ENCODE measurements at regions not wholly inside any gene's neighbourhood (a gene's known extent, or its start where the extent isn't known, plus 50 kb on each side); places are given as distances from the start of the nearest gene placed in this dataset.

DNA sequence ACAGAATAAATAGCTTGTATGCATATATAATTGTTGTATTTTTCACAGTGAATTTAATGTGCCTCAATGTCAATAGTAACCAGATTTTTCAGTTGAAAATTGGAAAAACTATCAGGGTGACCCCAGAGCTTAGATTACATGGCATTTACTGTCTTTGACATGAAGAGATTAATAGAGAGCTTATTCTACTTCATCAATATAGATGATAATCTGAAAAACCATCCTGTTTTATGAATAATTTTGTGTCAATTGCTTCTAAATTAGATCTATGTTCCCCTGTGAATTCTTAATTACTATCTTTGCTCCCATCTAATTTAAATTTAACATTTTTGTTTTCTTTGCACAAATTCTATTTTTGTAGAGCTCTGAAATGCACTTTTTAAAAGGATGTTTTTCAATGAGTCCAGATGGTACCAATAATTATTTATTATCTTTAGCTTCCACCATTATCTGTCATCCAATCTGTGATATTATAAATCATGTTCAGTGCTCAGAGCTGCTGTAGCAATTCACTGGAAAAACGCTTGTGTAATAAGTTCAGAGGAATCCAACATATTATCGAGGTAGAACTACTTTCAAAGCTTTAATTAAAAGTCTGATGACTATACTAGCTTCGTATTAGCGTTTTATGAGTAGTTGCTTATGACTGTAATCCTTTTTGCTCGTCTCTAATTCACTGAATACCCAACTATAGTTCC lies 291.4 kb downstream of the JRKL start:
- TF ChIP-seq, protein P1, sequence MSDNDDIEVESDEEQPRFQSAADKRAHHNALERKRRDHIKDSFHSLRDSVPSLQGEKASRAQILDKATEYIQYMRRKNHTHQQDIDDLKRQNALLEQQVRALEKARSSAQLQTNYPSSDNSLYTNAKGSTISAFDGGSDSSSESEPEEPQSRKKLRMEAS (IDR thresholded peaks at IDR 0.05; ENCODE audit: low read depth), result no peak
- TF ChIP-seq, protein P2, sequence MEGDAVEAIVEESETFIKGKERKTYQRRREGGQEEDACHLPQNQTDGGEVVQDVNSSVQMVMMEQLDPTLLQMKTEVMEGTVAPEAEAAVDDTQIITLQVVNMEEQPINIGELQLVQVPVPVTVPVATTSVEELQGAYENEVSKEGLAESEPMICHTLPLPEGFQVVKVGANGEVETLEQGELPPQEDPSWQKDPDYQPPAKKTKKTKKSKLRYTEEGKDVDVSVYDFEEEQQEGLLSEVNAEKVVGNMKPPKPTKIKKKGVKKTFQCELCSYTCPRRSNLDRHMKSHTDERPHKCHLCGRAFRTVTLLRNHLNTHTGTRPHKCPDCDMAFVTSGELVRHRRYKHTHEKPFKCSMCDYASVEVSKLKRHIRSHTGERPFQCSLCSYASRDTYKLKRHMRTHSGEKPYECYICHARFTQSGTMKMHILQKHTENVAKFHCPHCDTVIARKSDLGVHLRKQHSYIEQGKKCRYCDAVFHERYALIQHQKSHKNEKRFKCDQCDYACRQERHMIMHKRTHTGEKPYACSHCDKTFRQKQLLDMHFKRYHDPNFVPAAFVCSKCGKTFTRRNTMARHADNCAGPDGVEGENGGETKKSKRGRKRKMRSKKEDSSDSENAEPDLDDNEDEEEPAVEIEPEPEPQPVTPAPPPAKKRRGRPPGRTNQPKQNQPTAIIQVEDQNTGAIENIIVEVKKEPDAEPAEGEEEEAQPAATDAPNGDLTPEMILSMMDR (IDR thresholded peaks at IDR 0.05), result no peak
- TF ChIP-seq POLR2AphosphoS5 (IDR thresholded peaks at IDR 0.05; ENCODE audit: low read depth, low read length) (no peak), EP300 (IDR thresholded peaks at IDR 0.05; ENCODE audit: borderline replicate concordance in 1 of 2, low read depth in 1 of 2, low read length in 1 of 2) (peak in 1 of 2 experiments; percentile 23; a peak in 1 of 4 replicates)

Measured in SK-N-SH (cell line).